ENCODE measurements at regions not wholly inside any gene's neighbourhood (a gene's known extent, or its start where the extent isn't known, plus 50 kb on each side); places are given as distances from the start of the nearest gene placed in this dataset.

GRCh38 chr9:82333671-82334070, 345.1 kb downstream of the SPATA31D1 start:
- Mint-ChIP-seq H3K9me3 (no peaks in the 10 kb centered on the region), H3K36me3 (no peaks in the 10 kb centered on the region), H3K4me1 (no peaks in the 10 kb centered on the region), H3K4me3 (no peak overlapping the region), H3K27ac (no peak overlapping the region), H3K27me3 (ENCODE audit: insufficient read depth, low read depth) (peaks cover 2% of the 10 kb centered on the region)
- no peaks in the 10 kb centered on the region for H3F3A ChIP-seq (ENCODE audit: low read depth)
- H3K27ac ChIP-seq: no peak overlapping the region
- no peak overlapping the region for H3K4me2 ChIP-seq
- no peaks in the 10 kb centered on the region for H3K36me3 ChIP-seq
- H3K27me3 ChIP-seq: no peaks in the 10 kb centered on the region
- no peak overlapping the region for H3K4me3 ChIP-seq
- no peaks in the 10 kb centered on the region for H3K9me3 ChIP-seq (ENCODE audit: low read depth)
- H3K9ac ChIP-seq: no peak overlapping the region
- DNase-seq (ENCODE audit: low spot score): no peak
- no peak for TF ChIP-seq CTCF (IDR thresholded peaks at IDR 0.05)
- no peak for TF ChIP-seq EZH2 (IDR thresholded peaks at IDR 0.05)
- TF ChIP-seq EZH2phosphoT487 (IDR thresholded peaks at IDR 0.05): no peak
- no peaks in the 10 kb centered on the region for H3K4me1 ChIP-seq
- H4K20me1 ChIP-seq (ENCODE audit: low read depth): no peaks in the 10 kb centered on the region
- no peak overlapping the region for H2AFZ ChIP-seq (replicated peaks)
- no peaks in the 10 kb centered on the region for H3K79me2 ChIP-seq (ENCODE audit: low read depth)

GRCh38 chr9:82334286-82334685, 345.7 kb downstream of the SPATA31D1 start:
- Mint-ChIP-seq H3K4me1 (no peaks in the 10 kb centered on the region), H3K36me3 (no peaks in the 10 kb centered on the region), H3K27me3 (ENCODE audit: insufficient read depth, low read depth) (peaks cover 2% of the 10 kb centered on the region), H3K9me3 (no peaks in the 10 kb centered on the region), H3K4me3 (no peak overlapping the region), H3K27ac (no peak overlapping the region)
- Histone ChIP-seq H3K79me2 (ENCODE audit: low read depth) (no peaks in the 10 kb centered on the region), H3K36me3 (no peaks in the 10 kb centered on the region), H3F3A (ENCODE audit: low read depth) (no peaks in the 10 kb centered on the region), H2AFZ (replicated peaks) (no peak overlapping the region), H3K4me2 (no peak overlapping the region), H3K4me1 (no peaks in the 10 kb centered on the region), H3K27me3 (no peaks in the 10 kb centered on the region), H4K20me1 (ENCODE audit: low read depth) (no peaks in the 10 kb centered on the region), H3K4me3 (no peak overlapping the region), H3K9me3 (ENCODE audit: low read depth) (no peaks in the 10 kb centered on the region), H3K27ac (no peak overlapping the region), H3K9ac (no peak overlapping the region)
- TF ChIP-seq CTCF (IDR thresholded peaks at IDR 0.05): no peak
- no peak for TF ChIP-seq EZH2 (IDR thresholded peaks at IDR 0.05)
- TF ChIP-seq EZH2phosphoT487 (IDR thresholded peaks at IDR 0.05): no peak
- DNase-seq (ENCODE audit: low spot score): no peak

- H3K9ac ChIP-seq: no peak overlapping the region
- TF ChIP-seq EZH2 (IDR thresholded peaks at IDR 0.05) (no peak), EZH2phosphoT487 (IDR thresholded peaks at IDR 0.05) (no peak), CTCF (IDR thresholded peaks at IDR 0.05) (no peak)
- no peaks in the 10 kb centered on the region for H3K36me3 ChIP-seq
- H3K4me1 Mint-ChIP-seq: no peaks in the 10 kb centered on the region
- no peak for DNase-seq (ENCODE audit: low spot score)
- H3K4me3 ChIP-seq: no peak overlapping the region
- H3K27me3 ChIP-seq: no peaks in the 10 kb centered on the region
- H3K79me2 ChIP-seq (ENCODE audit: low read depth): no peaks in the 10 kb centered on the region
- no peak overlapping the region for H3K4me2 ChIP-seq
- H3K27ac ChIP-seq: no peak overlapping the region
- no peaks in the 10 kb centered on the region for H3F3A ChIP-seq (ENCODE audit: low read depth)
- H3K9me3 ChIP-seq (ENCODE audit: low read depth): no peaks in the 10 kb centered on the region
- no peak overlapping the region for H3K4me3 Mint-ChIP-seq
- H3K4me1 ChIP-seq: no peaks in the 10 kb centered on the region
- no peaks in the 10 kb centered on the region for H3K9me3 Mint-ChIP-seq
- H3K27me3 Mint-ChIP-seq (ENCODE audit: insufficient read depth, low read depth): peaks cover 2% of the 10 kb centered on the region
- no peak overlapping the region for H3K27ac Mint-ChIP-seq
- no peak overlapping the region for H2AFZ ChIP-seq (replicated peaks)
- no peaks in the 10 kb centered on the region for H4K20me1 ChIP-seq (ENCODE audit: low read depth)
- no peaks in the 10 kb centered on the region for H3K36me3 Mint-ChIP-seq
Observed at GRCh38 chr9:82337351-82337750, 348.8 kb downstream of the SPATA31D1 start.
